ENCODE measurements at regions not wholly inside any gene's neighbourhood (a gene's known extent, or its start where the extent isn't known, plus 50 kb on each side); places are given as distances from the start of the nearest gene placed in this dataset.

- no peak overlapping the region for H3K4me3 ChIP-seq (ENCODE audit: low read length)
- BruUV-seq (replicated peaks): no TSS peak
- H3K9me3 ChIP-seq (ENCODE audit: low read length): no peaks in the 10 kb centered on the region
- no peaks in the 10 kb centered on the region for H4K20me1 ChIP-seq (ENCODE audit: low read length)
- no peak overlapping the region for H3K4me2 ChIP-seq (ENCODE audit: low read length)
- H3F3A ChIP-seq (ENCODE audit: low read length, unreplicated experiment): no peaks in the 10 kb centered on the region
- H3K9me2 ChIP-seq (replicated peaks; ENCODE audit: low read length): no peaks in the 10 kb centered on the region
- no peaks in the 10 kb centered on the region for H3K27me3 ChIP-seq (ENCODE audit: low read length)
- no peak overlapping the region for H2AFZ ChIP-seq (ENCODE audit: low read length)
- DNase-seq (peak; percentile 29), ATAC-seq (no peak)
- H3K79me2 ChIP-seq (ENCODE audit: low read length): no peaks in the 10 kb centered on the region
- no peak overlapping the region for H3K27ac ChIP-seq (ENCODE audit: low read length)
- intact Hi-C loops (cut with micrococcal nuclease): no loop called here
- ChIA-PET CTCF (no interaction called here), POLR2A (ENCODE audit: unreplicated experiment) (no interaction called here)
- no peaks in the 10 kb centered on the region for H3K36me3 ChIP-seq (ENCODE audit: low read depth, low read length)
- no peak for TF ChIP-seq EZH2phosphoT487 (IDR thresholded peaks at IDR 0.05; ENCODE audit: borderline replicate concordance, low read length)
- no peak for TF ChIP-seq EZH2 (IDR thresholded peaks at IDR 0.05; ENCODE audit: low read length, unreplicated experiment)
- no peak for TF ChIP-seq CTCF (conservative IDR thresholded peaks at IDR 0.05; ENCODE audit: low read depth, low read length)
- no peak overlapping the region for H3K9ac ChIP-seq (ENCODE audit: low read length)
- H3K4me1 ChIP-seq (ENCODE audit: insufficient read depth, low read length): 0 out of 2 replicates have a peak, but pooled peaks cover 3% of the 10 kb centered on the region
These were observed 191.9 kb upstream of the TSC22D2 start for GRCh38 chr3:150216041-150216811.

GRCh38 chr3:150215616-150216015, 192.5 kb upstream of the TSC22D2 start:
- BruUV-seq (replicated peaks): no TSS peak
- no peaks in the 10 kb centered on the region for H3F3A ChIP-seq (ENCODE audit: low read length, unreplicated experiment)
- intact Hi-C loops (cut with micrococcal nuclease): no loop called here
- ChIA-PET POLR2A (ENCODE audit: unreplicated experiment) (no interaction called here), CTCF (no interaction called here)
- H2AFZ ChIP-seq (ENCODE audit: low read length): no peak overlapping the region
- H3K4me1 ChIP-seq (ENCODE audit: insufficient read depth, low read length): 0 out of 2 replicates have a peak, but pooled peaks cover 3% of the 10 kb centered on the region
- DNase-seq (no peak), ATAC-seq (no peak)
- H3K9ac ChIP-seq (ENCODE audit: low read length): no peak overlapping the region
- no peak overlapping the region for H3K4me2 ChIP-seq (ENCODE audit: low read length)
- TF ChIP-seq CTCF (conservative IDR thresholded peaks at IDR 0.05; ENCODE audit: low read depth, low read length) (no peak), EZH2 (IDR thresholded peaks at IDR 0.05; ENCODE audit: low read length, unreplicated experiment) (no peak), EZH2phosphoT487 (IDR thresholded peaks at IDR 0.05; ENCODE audit: borderline replicate concordance, low read length) (no peak)
- H3K4me3 ChIP-seq (ENCODE audit: low read length): no peak overlapping the region
- H3K27ac ChIP-seq (ENCODE audit: low read length): no peak overlapping the region
- no peaks in the 10 kb centered on the region for H3K9me3 ChIP-seq (ENCODE audit: low read length)
- H3K27me3 ChIP-seq (ENCODE audit: low read length): no peaks in the 10 kb centered on the region
- H4K20me1 ChIP-seq (ENCODE audit: low read length): no peaks in the 10 kb centered on the region
- no peaks in the 10 kb centered on the region for H3K79me2 ChIP-seq (ENCODE audit: low read length)
- no peaks in the 10 kb centered on the region for H3K9me2 ChIP-seq (replicated peaks; ENCODE audit: low read length)
- no peaks in the 10 kb centered on the region for H3K36me3 ChIP-seq (ENCODE audit: low read depth, low read length)

- H3K4me2 ChIP-seq (ENCODE audit: low read length): no peak overlapping the region
- no peak overlapping the region for H3K9ac ChIP-seq (ENCODE audit: low read length)
- DNase-seq (no peak), ATAC-seq (no peak)
- no peak overlapping the region for H3K4me3 ChIP-seq (ENCODE audit: low read length)
- intact Hi-C loops (cut with micrococcal nuclease): no loop called here
- no peaks in the 10 kb centered on the region for H3F3A ChIP-seq (ENCODE audit: low read length, unreplicated experiment)
- no peak overlapping the region for H2AFZ ChIP-seq (ENCODE audit: low read length)
- H3K9me2 ChIP-seq (replicated peaks; ENCODE audit: low read length): no peaks in the 10 kb centered on the region
- no peaks in the 10 kb centered on the region for H3K9me3 ChIP-seq (ENCODE audit: low read length)
- POLR2A ChIA-PET (ENCODE audit: unreplicated experiment): interaction anchor here (0.5 to 0.6 kb wide), 2 partner anchors 13 to 249 kb away, joined by 3 to 6 read pairs; no protein-coding TSS in a partner anchor
- H4K20me1 ChIP-seq (ENCODE audit: low read length): no peaks in the 10 kb centered on the region
- no peaks in the 10 kb centered on the region for H3K36me3 ChIP-seq (ENCODE audit: low read depth, low read length)
- no peaks in the 10 kb centered on the region for H3K27me3 ChIP-seq (ENCODE audit: low read length)
- CTCF ChIA-PET: interaction anchor here (0.6 kb wide), 1 partner anchor 276 kb away, joined by 3 read pairs; no protein-coding TSS in a partner anchor
- 0 out of 2 replicates have a peak, but pooled peaks cover 3% of the 10 kb centered on the region for H3K4me1 ChIP-seq (ENCODE audit: insufficient read depth, low read length)
- no peak overlapping the region for H3K27ac ChIP-seq (ENCODE audit: low read length)
- TF ChIP-seq EZH2phosphoT487 (IDR thresholded peaks at IDR 0.05; ENCODE audit: borderline replicate concordance, low read length) (no peak), EZH2 (IDR thresholded peaks at IDR 0.05; ENCODE audit: low read length, unreplicated experiment) (no peak), CTCF (conservative IDR thresholded peaks at IDR 0.05; ENCODE audit: low read depth, low read length) (no peak)
- H3K79me2 ChIP-seq (ENCODE audit: low read length): no peaks in the 10 kb centered on the region
- no TSS peak for BruUV-seq (replicated peaks)
These were observed 194.5 kb upstream of the TSC22D2 start for GRCh38 chr3:150213577-150213976.
